H54 (cell line): ENCODE measurements at regions not wholly inside any gene's neighbourhood (a gene's known extent, or its start where the extent isn't known, plus 50 kb on each side); places are given as distances from the start of the nearest gene placed in this dataset.
"Not testable (repeated sequence)": the region's sequence is repeated elsewhere in the genome, so short reads cannot be mapped to it uniquely, and the experiment has no call there.

Experiments used
- DNase-seq: peaks from one replicate; pipeline ENCODE4 v3.0.0; 2011; ENCODE audit warnings: low spot score, mixed read lengths; ENCODE audit not compliant: insufficient read length
- FAIRE-seq: peaks from 3 replicates; lab custom pipeline; 2011; peaks lifted over from hg19 to GRCh38; lab: Jason Lieb, UNC
- POLR2A ChIP-seq: IDR thresholded peaks from 2 replicates; pipeline ENCODE4 v1.6.1; 2011; ENCODE audit warnings: low read depth, mild to moderate bottlenecking, low read length

DNA sequence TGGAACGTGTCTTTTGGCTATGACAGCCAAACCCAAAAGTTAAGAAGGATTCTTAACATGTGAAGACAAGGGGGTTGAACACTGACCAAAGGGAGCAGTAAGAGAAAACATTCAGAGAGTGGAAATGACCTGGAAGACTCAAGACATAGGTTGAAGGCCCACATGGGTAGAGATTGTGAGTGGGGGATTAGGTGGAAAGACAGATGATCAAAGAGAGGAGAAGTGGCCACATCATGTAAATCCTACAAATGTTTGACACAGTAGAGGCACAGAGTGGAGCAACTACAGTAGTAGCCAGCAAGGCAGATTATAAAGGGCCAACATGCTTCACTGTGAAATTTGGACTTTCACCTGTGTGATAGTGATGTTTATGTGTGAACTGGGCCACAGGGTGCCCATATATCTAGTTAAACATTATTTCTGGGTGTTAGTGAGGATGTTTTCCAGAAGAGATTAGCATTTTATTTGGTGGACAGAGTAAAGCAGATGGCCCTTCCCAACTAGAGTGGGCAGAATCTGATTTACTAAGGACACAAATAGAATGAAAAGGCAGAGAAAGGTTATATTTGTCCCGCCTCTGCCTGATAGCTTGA, 559.3 kb downstream of the RAB28 start:
- no peak for FAIRE-seq
- no peak for DNase-seq
- TF ChIP-seq POLR2A: no peak

DNA sequence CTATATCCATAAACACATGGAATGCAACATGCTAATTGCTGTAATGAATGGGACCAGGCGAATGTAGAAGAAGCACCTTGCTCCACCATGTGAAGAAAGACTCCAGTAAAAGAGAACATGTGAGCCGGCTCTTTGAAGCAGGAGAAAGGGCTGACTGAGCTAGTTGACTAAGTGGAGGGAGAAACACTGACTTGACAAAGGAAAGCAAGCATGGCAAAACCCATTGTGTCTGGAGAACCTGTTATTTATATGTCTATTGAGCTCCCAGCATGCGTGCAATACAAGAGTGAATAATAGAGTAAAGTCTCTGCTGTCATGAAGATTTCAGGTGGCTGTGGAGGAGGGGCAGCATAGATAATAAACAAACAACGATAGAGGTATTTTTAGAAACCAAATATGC, 559.9 kb downstream of the RAB28 start:
- DNase-seq (no peak), FAIRE-seq (no peak)
- no peak for TF ChIP-seq POLR2A

DNA sequence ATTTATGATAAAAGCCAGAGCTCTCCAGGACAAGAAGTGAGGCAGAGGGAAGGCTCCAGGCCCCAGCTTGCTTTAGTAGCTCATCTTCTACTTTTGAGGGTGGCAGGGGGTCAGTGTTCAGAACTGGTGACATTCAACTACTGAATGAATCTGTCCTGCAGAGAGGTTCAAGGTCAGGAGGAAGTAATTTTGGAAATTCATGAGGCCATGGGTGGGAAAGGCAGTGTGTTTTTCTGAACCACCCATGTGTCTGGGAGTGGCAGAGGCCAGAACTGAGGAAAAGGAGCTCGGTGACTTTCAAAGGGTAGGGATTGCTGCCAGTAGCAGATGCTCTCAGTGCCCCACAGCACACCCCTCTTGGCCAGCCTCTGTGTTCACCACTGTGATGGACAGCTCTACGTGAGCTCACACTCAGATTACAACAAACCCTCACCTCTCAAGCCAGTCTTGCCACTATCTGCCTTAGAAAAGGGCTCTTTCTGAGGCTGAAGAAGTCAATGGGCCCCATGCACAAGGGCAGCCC, 571.2 kb downstream of the RAB28 start:
- no peak for DNase-seq
- FAIRE-seq: no peak
- no peak for TF ChIP-seq POLR2A

DNA sequence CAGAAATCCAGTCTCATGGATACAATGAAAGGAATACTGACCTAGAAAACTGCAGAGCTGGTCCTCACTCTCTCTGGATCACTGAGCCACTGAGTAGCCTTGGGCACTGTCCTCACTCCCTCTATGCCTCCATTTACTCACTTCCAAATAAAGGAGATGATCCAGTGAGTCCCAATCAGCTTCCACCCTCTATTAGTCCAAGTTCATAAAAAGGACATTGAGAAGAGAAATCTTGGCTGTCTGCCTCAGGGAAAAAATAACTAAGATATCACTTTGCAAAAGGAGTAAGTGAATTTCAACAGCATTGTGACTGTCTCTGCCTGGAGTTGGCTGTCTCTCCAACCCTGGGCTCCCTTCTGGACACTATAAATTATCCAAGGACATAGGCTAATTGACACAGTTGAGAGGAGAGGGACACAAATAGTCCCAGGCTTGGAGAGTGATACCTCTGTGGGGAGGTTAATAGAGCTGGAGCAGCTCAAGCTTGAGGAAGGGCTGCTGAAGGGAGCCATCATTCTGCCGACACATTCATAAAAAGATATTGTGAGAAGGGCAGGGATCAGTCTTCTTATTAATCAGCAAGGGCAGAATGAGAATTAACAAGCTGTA, 572.3 kb downstream of the RAB28 start:
- DNase-seq: no peak
- no peak for FAIRE-seq
- no peak for TF ChIP-seq POLR2A

DNA sequence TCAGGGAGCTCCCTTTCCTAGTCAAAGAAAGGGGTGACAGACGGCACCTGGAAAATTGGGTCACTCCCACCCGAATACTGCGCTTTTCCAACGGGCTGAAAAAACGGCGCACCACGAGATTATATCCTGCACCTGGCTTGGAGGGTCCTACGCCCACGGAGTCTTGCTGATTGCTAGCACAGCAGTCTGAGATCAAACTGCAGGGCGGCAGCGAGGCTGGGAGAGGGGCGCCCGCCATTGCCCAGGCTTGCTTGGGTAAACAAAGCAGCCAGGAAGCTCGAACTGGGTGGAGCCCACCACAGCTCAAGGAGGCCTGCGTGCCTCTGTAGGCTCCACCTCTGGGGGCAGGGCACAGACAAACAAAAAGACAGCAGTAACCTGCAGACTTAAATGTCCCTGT, 580.5 kb downstream of the RAB28 start:
- DNase-seq, FAIRE-seq: not testable (repeated sequence)

DNA sequence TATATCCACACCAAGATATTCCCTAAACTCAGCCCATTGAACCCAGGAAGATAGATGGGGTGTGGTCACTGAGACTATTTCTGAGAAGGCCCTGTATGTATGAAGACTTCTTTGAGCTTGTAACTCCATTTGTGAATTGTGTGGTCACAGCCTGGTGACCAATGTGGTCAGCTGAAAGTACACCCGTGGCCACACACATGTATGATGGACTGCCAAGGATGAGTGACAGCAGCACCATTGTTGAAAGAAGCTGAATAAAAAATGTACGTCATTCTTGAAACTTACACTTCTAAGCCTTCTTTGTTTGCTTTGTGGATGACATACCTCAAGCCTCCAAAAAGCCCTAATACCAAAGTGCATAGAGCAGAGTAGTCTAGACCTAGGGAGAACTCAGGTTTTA, 581.4 kb downstream of the RAB28 start:
- DNase-seq: no peak
- TF ChIP-seq POLR2A: no peak
- FAIRE-seq: no peak

DNA sequence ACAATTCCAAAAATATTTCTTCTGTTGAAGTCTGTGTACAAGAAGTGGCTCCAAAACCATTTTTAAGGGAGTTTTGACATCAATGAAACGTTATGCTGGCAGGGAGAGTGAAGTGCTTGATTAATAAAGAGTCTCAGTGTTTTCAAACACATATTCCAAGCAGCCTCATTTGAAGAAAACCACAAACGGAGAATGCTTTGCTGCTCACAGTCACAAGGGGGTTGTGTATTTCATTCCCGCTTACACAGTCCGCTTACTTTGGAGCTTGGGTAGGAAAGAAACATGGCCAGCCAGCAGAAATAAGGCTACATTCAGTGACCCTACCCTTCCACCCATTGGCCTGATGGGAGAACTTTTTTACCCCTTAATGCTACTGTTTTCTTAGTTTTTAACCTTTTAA, 586.2 kb downstream of the RAB28 start:
- DNase-seq: no peak
- TF ChIP-seq POLR2A: no peak
- no peak for FAIRE-seq

DNA sequence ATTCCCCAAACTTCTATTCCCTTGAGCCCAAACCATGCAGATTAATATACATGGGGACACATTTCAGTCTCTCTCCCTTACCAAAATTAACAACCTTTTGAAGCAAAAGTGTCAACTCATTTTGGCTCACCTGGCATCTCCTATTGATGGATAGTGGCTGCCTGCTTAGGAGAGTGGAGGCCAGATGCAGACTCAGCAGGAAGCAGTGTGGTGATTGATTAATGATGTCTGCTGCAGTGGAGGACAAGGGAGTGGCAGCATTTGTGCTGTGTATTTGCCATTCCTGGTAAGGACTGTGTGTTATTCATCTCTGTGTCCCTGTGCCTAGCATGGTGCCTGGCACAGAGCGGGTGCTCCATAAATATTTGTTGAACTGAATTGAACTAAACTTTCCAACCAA, 590.1 kb downstream of the RAB28 start:
- FAIRE-seq (no peak), DNase-seq (no peak)
- TF ChIP-seq POLR2A: no peak

DNA sequence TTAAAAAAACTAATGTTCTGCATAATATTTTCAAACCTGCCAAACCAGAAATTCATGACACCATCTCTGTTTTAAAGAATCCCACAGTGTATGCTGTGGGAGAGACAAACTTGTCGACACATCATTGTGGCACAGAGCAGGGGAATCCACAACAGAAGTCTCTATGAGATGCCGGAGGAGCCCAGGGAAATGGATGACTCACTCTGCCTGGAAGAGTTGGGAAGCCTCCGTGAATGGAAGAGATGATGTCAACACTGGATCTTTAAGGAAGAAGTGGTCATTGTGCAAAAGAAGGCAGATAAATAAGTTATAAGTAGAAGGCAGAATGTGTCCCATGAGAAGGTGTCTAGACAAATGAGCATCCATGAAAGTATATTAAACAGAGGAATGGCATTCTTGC, 595.1 kb downstream of the RAB28 start:
- FAIRE-seq (no peak), DNase-seq (peak; percentile 1)
- no peak for TF ChIP-seq POLR2A

DNA sequence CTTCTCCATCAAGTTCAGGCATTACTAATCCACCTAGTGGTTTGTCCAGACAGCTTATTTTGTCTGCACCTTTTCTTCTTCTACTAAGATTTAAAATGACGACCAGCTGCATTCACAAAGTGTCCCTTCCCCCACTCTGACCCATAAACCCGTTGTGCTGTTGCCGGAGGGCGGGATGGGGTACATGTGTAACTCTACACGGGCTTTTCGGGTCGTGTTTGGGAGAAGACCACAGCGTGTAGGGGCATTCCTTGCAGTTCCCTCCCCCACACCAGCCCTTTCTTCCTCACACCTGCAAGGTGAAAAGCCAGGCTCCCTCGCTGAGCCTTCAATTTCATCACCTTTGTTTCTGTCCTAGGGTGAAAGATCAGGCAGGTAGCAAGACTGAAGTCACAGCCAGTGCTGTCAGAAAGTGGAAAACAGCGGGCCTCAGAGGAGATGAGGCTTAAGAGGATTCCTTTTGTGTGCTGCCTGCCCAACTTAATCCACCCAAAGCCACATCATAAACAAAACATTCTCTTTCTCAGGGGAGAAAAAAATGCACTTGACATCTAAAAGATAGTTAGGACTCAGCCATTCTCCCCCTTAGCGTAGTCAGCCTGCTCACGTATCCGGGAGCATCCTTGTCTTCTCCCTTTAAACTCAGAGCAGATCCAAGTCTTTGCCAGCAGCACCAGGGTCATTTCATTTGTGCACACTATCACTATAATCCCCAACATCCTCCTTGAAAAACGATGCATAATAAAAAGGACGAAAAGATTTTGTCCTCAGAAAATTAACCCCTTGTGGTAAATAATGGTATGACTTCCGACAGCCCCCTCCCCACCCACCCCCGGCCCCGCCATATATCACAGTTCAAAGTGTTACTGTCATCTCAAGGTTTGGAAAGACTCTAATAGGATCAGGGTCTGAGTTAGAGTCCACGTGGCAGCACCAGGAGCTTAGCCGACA, 599.0 kb downstream of the RAB28 start:
- DNase-seq: no peak
- no peak for FAIRE-seq
- no peak for TF ChIP-seq POLR2A

DNA sequence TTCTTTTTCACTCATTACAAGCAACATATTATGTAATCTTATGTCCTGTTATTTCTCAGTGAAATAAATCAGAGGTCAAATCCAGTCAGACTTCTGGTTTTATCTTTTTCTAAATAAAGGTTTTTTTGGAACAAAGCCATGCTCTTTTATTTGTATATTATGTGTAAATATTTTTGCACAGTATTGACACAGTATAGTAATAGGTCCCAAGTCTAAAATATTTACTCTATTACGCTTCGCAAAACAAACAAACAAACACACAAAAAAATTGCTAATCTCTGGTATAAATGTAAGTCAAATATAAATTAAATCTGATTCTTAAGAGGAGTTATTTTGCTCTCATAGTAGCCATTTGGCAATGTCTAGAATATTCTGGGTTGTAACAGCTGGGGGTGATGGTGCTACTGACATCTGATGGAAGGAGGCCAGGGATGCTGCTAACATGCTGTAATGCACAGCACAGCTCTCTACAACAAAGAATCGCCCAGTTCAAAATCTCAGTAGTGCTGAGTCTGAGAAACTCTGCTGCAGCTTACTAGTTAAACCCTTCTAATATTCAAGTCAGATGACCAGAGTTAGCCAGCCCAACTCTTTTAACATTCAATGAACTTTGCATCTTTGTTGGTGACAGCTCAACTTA, 602.1 kb downstream of the RAB28 start:
- no peak for DNase-seq
- FAIRE-seq: no peak
- TF ChIP-seq POLR2A: no peak

DNA sequence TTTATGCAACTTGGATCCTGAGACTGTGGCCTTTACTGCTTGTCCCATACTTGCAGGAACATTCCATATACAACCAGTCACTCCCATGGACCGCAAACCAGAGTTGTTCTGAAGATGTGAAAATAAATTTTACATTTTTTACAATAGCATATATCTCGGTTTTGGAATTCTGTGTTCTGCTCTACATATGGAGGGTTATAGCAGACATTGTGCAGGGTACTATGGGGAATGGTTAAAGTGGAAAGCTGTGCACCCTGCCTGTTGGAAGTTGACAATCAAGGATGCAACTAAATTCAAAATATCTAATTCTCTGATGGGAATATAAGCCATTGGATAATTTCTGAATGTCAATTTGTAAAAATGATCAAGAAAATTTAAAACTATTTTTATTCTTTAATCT, 603.3 kb downstream of the RAB28 start:
- DNase-seq: no peak
- no peak for TF ChIP-seq POLR2A
- FAIRE-seq: no peak

DNA sequence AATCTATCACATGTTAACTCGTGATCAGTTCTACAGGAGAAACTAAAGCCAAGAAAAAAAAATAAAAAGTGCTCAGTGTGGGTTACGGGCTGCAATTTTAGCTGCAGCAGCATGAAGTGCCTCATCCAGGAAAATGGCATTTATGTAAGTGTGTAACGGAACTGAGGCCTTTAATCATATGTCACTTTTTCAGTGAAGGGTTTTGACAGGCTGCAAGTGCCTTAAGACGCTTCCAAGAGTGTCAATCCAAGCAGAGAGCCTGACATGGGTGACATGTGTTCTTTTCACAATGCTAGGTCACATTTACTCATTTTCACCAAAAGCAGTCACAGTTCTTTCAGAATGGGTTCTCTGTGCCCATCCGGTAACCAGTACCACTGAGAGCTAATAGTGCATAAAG, 604.6 kb downstream of the RAB28 start:
- FAIRE-seq (no peak), DNase-seq (no peak)
- no peak for TF ChIP-seq POLR2A
